ENCODE measurements at regions not wholly inside any gene's neighbourhood (a gene's known extent, or its start where the extent isn't known, plus 50 kb on each side); places are given as distances from the start of the nearest gene placed in this dataset.

- Histone ChIP-seq H2AFZ (ENCODE audit: low read length) (no peak overlapping the region), H3K9me3 (ENCODE audit: insufficient read depth, low read depth, low read length) (no peaks in the 10 kb centered on the region), H3K4me1 (ENCODE audit: insufficient read depth, low read length, poor library complexity, severe bottlenecking) (no peaks in the 10 kb centered on the region), H3K4me2 (ENCODE audit: low read depth, low read length, poor library complexity, severe bottlenecking) (no peak overlapping the region), H3K4me3 (ENCODE audit: low read length, poor library complexity, severe bottlenecking) (no peak overlapping the region), H3K79me2 (ENCODE audit: insufficient read depth, low read length) (no peaks in the 10 kb centered on the region), H3K36me3 (ENCODE audit: insufficient read depth, low read length) (no peaks in the 10 kb centered on the region), H4K20me1 (ENCODE audit: insufficient read depth, low read length, poor library complexity, severe bottlenecking) (no peaks in the 10 kb centered on the region), H3F3A (ENCODE audit: low read depth) (no peaks in the 10 kb centered on the region), H3K9me2 (replicated peaks; ENCODE audit: low read depth, low read length) (no peaks in the 10 kb centered on the region; the same call in 1 of the 2 replicates), H3K27me3 (ENCODE audit: insufficient read depth, low read length, poor library complexity, severe bottlenecking) (no peaks in the 10 kb centered on the region), H3K9ac (ENCODE audit: low read depth, low read length, poor library complexity, severe bottlenecking) (no peak overlapping the region)
- TF ChIP-seq CTCF (conservative IDR thresholded peaks at IDR 0.05; ENCODE audit: low read length) (no peak), EZH2phosphoT487 (IDR thresholded peaks at IDR 0.05; ENCODE audit: borderline replicate concordance) (no peak)
Measured at GRCh38 chr3:87733671-87734367, 325.0 kb downstream of the CGGBP1 start.

GRCh38 chr3:87732294-87732693 lies 326.5 kb downstream of the CGGBP1 start:
- Histone ChIP-seq H3F3A (ENCODE audit: low read depth) (no peaks in the 10 kb centered on the region), H2AFZ (ENCODE audit: low read length) (no peak overlapping the region), H3K9ac (ENCODE audit: low read depth, low read length, poor library complexity, severe bottlenecking) (no peak overlapping the region), H3K4me1 (ENCODE audit: insufficient read depth, low read length, poor library complexity, severe bottlenecking) (no peaks in the 10 kb centered on the region), H3K27me3 (ENCODE audit: insufficient read depth, low read length, poor library complexity, severe bottlenecking) (no peaks in the 10 kb centered on the region), H3K36me3 (ENCODE audit: insufficient read depth, low read length) (no peaks in the 10 kb centered on the region), H4K20me1 (ENCODE audit: insufficient read depth, low read length, poor library complexity, severe bottlenecking) (no peaks in the 10 kb centered on the region), H3K9me2 (replicated peaks; ENCODE audit: low read depth, low read length) (no peaks in the 10 kb centered on the region; the same call in 1 of the 2 replicates), H3K79me2 (ENCODE audit: insufficient read depth, low read length) (no peaks in the 10 kb centered on the region), H3K4me2 (ENCODE audit: low read depth, low read length, poor library complexity, severe bottlenecking) (no peak overlapping the region), H3K9me3 (ENCODE audit: insufficient read depth, low read depth, low read length) (no peaks in the 10 kb centered on the region), H3K4me3 (ENCODE audit: low read length, poor library complexity, severe bottlenecking) (no peak overlapping the region)
- TF ChIP-seq EZH2phosphoT487 (IDR thresholded peaks at IDR 0.05; ENCODE audit: borderline replicate concordance) = no peak
- TF ChIP-seq CTCF (conservative IDR thresholded peaks at IDR 0.05; ENCODE audit: low read length) = no peak

GRCh38 chr3:87727783-87728182 lies 331.0 kb downstream of the CGGBP1 start:
- Histone ChIP-seq H3K9me3 (ENCODE audit: insufficient read depth, low read depth, low read length) (no peaks in the 10 kb centered on the region), H3F3A (ENCODE audit: low read depth) (no peaks in the 10 kb centered on the region), H3K9me2 (replicated peaks; ENCODE audit: low read depth, low read length) (no peaks in the 10 kb centered on the region; the same call in 1 of the 2 replicates), H3K79me2 (ENCODE audit: insufficient read depth, low read length) (no peaks in the 10 kb centered on the region), H3K4me1 (ENCODE audit: insufficient read depth, low read length, poor library complexity, severe bottlenecking) (no peaks in the 10 kb centered on the region), H3K9ac (ENCODE audit: low read depth, low read length, poor library complexity, severe bottlenecking) (no peak overlapping the region), H3K4me2 (ENCODE audit: low read depth, low read length, poor library complexity, severe bottlenecking) (no peak overlapping the region), H3K4me3 (ENCODE audit: low read length, poor library complexity, severe bottlenecking) (no peak overlapping the region), H4K20me1 (ENCODE audit: insufficient read depth, low read length, poor library complexity, severe bottlenecking) (no peaks in the 10 kb centered on the region), H2AFZ (ENCODE audit: low read length) (no peak overlapping the region), H3K27me3 (ENCODE audit: insufficient read depth, low read length, poor library complexity, severe bottlenecking) (no peaks in the 10 kb centered on the region), H3K36me3 (ENCODE audit: insufficient read depth, low read length) (no peaks in the 10 kb centered on the region)
- TF ChIP-seq EZH2phosphoT487 (IDR thresholded peaks at IDR 0.05; ENCODE audit: borderline replicate concordance) (no peak), CTCF (conservative IDR thresholded peaks at IDR 0.05; ENCODE audit: low read length) (no peak)
